ELF-1 (cell line): ENCODE measurements at regions not wholly inside any gene's neighbourhood (a gene's known extent, or its start where the extent isn't known, plus 50 kb on each side); places are given as distances from the start of the nearest gene placed in this dataset.

Source experiments
- DNase-seq: peaks from one replicate; pipeline ENCODE4 v3.0.0-alpha.2; 2016; ENCODE audit warnings: low read depth, low spot score

GRCh38 chr10:76735866-76736265 is 901.7 kb downstream of the KCNMA1 start:
- no peak for DNase-seq

- DNase-seq, result no peak
Measured at GRCh38 chr10:76733441-76733936, 904.1 kb downstream of the KCNMA1 start.

- no peak for DNase-seq
Measured at GRCh38 chr10:76732306-76732705, 905.3 kb downstream of the KCNMA1 start.

- DNase-seq, result no peak
Measured at GRCh38 chr10:76729841-76730487, 907.6 kb downstream of the KCNMA1 start.

- DNase-seq, result no peak
Measured at GRCh38 chr10:76729346-76729745, 908.3 kb downstream of the KCNMA1 start.

GRCh38 chr10:76727038-76727437 is 910.6 kb downstream of the KCNMA1 start:
- DNase-seq, result no peak

- DNase-seq, result peak; percentile 2
Measured at GRCh38 chr10:76723844-76724243, 913.8 kb downstream of the KCNMA1 start.

GRCh38 chr10:76721891-76722505 is 915.6 kb downstream of the KCNMA1 start:
- no peak for DNase-seq

GRCh38 chr10:76719006-76719405 is 918.6 kb downstream of the KCNMA1 start:
- no peak for DNase-seq

- DNase-seq, result no peak
Measured at GRCh38 chr10:76717141-76717540, 920.5 kb downstream of the KCNMA1 start.

GRCh38 chr10:76711222-76711997 is 926.2 kb downstream of the KCNMA1 start:
- DNase-seq, result peak; percentile 17

- DNase-seq, result no peak
Measured at GRCh38 chr10:76700241-76700640, 937.4 kb downstream of the KCNMA1 start.

GRCh38 chr10:76697923-76698322 is 939.7 kb downstream of the KCNMA1 start:
- DNase-seq, result no peak

GRCh38 chr10:76695069-76695468 is 942.5 kb downstream of the KCNMA1 start:
- DNase-seq, result no peak

GRCh38 chr10:76686201-76686600 is 951.4 kb downstream of the KCNMA1 start:
- no peak for DNase-seq

- DNase-seq, result no peak
Measured at GRCh38 chr10:76684968-76685367, 952.6 kb downstream of the KCNMA1 start.

GRCh38 chr10:76681153-76681552 is 956.5 kb downstream of the KCNMA1 start:
- no peak for DNase-seq

- DNase-seq, result no peak
Measured at GRCh38 chr10:76679030-76679429, 958.6 kb downstream of the KCNMA1 start.

- DNase-seq, result no peak
Measured at GRCh38 chr10:76675951-76676587, 961.5 kb downstream of the KCNMA1 start.

- DNase-seq, result no peak
Measured at GRCh38 chr10:76675561-76675950, 962.1 kb downstream of the KCNMA1 start.

- no peak for DNase-seq
Measured at GRCh38 chr10:76667408-76668370, 969.9 kb downstream of the KCNMA1 start.
